ENCODE measurements at regions not wholly inside any gene's neighbourhood (a gene's known extent, or its start where the extent isn't known, plus 50 kb on each side); places are given as distances from the start of the nearest gene placed in this dataset.
"Not testable (repeated sequence)": the region's sequence is repeated elsewhere in the genome, so short reads cannot be mapped to it uniquely, and the experiment has no call there.

DNA sequence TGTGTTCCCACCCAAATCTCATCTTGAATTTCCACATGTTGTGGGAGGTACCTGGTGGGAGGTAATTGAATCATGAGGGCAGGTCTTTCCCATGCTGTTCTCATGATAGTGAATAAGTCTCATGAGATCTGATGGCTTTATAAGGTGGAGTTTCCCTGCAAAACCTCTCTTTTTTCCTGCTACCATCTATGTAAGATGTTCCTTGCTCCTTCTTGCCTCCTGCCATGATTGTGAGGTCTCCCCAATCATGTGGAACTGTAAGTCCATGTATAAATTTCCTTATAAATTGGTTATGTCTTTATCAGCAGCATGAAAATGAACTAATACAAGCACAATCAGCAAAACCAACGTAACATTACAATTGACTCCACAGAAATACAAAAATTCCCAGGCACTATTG lies 814.8 kb upstream of the CITED2 start:
- not testable (repeated sequence) for DNase-seq (ENCODE audit: low spot score)

DNA sequence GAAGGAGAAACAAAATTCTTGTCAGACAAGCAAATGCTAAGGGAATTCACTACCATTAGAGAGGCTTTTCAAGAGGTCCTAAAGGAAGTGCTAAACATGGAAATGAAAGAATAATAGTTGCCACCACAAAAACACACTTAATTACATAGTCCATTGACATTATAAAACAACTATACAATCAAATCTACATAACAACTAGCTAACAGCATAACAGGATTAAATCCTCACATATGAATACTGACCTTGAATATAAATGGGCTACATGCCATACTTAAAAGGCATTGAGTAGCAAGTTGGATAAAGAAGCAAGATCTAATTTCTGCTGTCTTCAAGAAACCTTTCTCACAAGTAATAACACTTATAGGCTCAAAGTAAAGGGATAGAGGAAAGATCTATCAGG lies 811.5 kb upstream of the CITED2 start:
- no peak for DNase-seq (ENCODE audit: low spot score)

GRCh38 chr6:140183881-140184280 lies 809.4 kb upstream of the CITED2 start:
- DNase-seq (ENCODE audit: low spot score): no peak

DNA sequence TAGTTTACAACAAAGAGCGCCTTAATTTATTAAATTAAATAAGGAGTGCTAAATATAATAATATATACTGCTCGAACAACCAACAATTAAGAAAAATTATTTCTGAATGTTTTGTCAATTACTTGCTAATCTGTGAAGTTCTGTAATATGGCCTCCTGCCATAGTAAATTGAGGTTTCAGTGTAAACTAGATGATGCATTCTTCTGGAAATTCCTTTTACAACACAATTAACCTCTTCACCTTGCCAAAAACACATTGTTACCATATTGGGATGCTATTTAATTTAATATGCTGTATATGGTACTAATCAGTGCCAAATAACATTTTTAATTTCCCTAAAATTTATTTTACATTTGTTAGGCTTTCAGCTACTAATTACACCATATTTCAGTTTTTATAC lies 808.4 kb upstream of the CITED2 start:
- DNase-seq (ENCODE audit: low spot score): no peak

- no peak for DNase-seq (ENCODE audit: low spot score)
These were observed 807.4 kb upstream of the CITED2 start for GRCh38 chr6:140181876-140182275.

GRCh38 chr6:140180306-140180705 lies 805.9 kb upstream of the CITED2 start:
- DNase-seq (ENCODE audit: low spot score): no peak

DNA sequence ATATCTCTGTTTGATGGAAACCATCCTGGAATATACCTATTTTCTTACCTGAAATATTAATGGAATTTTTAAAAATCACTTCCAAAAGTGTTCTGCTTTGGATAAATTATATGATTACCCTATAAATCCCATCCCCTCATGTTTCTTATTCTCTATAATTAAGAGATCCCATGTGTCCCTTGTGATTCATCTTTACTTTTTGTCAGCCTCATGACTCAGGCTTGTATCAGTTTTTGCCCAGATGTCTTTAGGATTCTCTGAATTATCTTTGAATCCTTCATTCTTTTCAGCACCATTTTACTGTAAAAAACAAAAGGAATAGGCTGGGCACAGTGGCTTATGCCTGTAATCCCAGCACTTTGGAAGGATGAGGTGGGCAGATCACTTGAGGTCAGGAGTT lies 804.5 kb upstream of the CITED2 start:
- no peak for DNase-seq (ENCODE audit: low spot score)

- DNase-seq (ENCODE audit: low spot score): no peak
These were observed 804.1 kb upstream of the CITED2 start for GRCh38 chr6:140178520-140178919.

- no peak for DNase-seq (ENCODE audit: low spot score)
These were observed 801.9 kb upstream of the CITED2 start for GRCh38 chr6:140176306-140176705.

DNA sequence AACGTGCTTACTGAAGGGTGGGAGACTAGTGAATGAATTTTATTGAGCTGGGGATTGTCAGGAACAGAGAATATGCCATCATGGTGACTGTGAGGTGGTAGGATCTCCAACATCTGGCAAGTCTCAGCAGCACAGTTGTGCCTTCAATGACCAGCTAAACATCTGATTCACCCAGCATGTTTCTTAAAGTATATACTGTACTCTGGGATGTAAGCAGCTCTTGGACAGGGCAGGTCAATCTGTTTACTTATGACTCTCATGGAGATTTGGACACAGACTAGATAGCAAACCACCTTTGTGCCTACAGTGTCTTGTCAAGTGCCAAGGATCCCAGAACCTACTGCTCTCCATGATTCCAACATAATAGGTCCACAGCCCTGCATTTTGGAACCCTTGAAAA lies 801.0 kb upstream of the CITED2 start:
- no peak for DNase-seq (ENCODE audit: low spot score)

DNA sequence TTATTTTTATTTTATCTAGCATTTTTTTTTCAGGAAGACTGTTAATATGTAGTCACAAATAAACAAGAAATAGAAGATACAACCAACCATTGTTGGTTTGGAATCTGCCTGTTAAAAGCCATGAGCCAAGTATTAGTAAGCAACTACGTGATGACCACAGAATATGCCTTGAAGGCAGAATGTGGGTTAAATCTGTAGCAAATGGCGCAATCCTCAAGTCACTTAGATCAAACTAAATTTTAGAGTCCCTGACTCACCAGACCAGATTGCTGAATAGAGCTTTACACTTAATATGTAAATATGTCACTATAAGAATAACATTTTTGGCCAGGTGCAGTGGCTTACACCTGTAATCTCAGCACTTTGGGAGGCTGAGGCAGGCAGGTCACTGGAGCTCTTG lies 800.1 kb upstream of the CITED2 start:
- DNase-seq (ENCODE audit: low spot score): no peak

DNA sequence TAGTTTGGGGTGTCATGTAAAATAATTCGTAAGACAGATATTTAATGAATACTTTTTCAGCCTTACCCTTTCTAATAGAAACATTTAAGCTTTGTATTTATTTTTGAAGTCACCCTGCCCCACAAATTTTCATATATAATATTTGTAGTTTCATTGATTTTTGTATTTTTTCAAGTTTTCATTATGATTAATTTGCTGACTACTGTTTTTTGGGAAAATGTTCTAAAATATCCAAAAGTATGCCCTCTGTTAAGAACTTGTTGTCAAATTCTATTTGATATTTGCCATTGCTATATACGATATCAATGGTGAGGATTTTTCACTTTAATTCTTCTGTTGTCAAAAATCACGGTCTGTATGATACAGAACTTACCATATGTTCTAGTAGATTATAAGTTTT lies 793.9 kb upstream of the CITED2 start:
- DNase-seq (ENCODE audit: low spot score): no peak

- no peak for DNase-seq (ENCODE audit: low spot score)
These were observed 786.5 kb upstream of the CITED2 start for GRCh38 chr6:140160909-140161308.

DNA sequence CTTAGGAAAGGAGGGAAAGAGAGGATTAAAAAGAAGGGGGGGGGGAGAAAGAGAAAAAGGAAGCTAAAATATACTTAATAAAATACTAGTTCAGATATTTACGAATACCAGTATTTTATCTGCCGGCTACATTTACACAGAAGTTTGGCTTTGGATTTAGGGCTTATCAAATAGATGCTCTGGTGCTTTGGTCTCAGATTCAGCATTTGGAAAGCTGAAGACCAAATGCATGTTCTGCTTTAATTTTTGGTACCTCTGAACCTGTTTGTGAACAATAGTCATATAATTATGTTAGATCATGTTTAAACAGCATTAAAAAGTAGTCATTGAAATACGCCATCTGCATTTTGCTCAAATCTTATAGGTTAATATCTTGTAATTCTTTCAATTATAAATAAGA lies 786.0 kb upstream of the CITED2 start:
- no peak for DNase-seq (ENCODE audit: low spot score)

DNA sequence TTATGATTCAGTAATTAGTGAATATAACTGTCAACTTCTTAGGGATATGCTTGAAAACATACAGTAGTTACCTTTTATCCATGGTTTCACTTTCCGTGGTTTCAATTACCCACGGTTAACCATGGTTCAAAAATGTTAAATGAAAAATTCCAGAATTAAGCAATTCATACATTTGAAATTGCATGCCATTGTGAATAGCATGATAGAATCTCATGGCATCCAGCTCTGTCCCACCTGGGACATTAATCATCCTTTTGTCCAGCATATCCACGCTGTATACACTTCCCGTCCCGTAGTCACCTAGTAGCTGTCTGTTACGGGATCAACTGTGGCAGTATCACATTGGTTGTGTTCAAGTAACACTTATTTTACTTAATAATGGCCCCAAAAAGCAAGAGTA lies 781.7 kb upstream of the CITED2 start:
- DNase-seq (ENCODE audit: low spot score): no peak

GRCh38 chr6:140155451-140156126 lies 781.1 kb upstream of the CITED2 start:
- DNase-seq (ENCODE audit: low spot score): no peak

DNA sequence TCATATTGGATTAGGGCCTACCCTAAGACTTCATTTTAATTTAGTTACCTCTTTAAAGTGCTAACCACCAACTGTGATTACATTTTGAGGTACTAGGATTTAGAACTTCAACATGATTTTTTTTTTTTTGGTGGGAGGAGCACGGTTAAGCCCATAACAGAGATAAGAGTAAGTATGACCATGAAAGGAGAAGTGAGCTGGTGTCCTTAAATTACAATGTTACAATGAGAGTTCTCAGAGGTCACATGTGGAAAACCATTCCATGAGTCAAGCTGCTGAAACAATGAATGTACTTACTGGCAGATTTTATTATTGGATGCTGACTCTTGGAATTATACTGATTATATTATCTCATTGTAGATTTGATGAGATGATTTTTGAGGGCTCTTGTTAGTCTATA lies 779.3 kb upstream of the CITED2 start:
- no peak for DNase-seq (ENCODE audit: low spot score)

- DNase-seq (ENCODE audit: low spot score): not testable (repeated sequence)
These were observed 773.7 kb upstream of the CITED2 start for GRCh38 chr6:140147825-140148814.

DNA sequence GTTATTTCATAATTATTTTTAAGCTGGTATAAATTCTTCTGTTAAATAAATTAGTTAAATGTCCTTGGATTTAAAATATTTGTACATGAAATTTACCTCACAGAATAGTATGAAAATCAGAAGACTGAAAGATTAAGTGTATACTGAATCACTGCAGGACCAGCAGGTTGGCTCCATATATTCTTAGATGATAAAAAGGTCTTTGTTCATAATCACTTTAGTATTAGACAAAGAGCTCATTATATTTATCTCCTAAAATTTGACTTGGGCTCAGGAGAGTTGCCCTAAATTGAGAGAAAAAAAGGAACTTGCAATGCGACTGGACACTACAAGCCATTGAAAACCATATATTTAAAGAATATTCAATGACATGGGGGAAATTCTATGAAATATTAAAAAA lies 766.4 kb upstream of the CITED2 start:
- DNase-seq (ENCODE audit: low spot score): no peak

DNA sequence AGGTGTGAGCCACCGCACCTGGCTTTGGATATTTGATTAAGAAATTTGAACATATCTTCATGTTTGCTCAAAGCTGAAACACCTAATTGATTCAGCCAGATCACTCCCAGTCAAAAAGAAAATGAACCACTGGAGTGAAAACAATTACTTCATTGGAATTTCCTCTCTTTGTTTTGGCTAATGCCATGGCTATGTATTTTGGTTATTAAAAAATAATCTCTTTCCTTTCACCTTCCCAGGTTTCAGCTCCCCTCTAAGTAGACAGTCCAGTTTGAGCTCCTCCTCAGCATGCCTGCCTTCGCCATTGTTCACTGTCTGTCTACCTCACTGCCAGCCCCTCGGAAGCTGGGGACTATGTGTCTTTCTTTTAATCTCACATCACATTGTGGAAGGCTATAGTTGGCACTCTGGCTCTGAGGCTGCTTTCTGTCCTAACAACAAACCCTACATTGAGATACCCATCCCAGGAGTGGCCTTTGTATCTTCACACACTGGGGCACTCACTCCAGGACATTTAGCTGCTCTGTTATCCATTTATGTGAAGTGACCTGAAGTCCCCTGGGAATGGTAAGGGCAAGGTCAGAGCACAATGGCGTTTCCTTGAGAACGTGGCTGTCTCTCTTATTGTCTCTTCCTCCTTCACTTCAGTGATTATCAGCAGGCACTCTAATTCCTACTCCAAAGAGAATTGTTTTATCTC lies 764.0 kb upstream of the CITED2 start:
- DNase-seq (ENCODE audit: low spot score): no peak

DNA sequence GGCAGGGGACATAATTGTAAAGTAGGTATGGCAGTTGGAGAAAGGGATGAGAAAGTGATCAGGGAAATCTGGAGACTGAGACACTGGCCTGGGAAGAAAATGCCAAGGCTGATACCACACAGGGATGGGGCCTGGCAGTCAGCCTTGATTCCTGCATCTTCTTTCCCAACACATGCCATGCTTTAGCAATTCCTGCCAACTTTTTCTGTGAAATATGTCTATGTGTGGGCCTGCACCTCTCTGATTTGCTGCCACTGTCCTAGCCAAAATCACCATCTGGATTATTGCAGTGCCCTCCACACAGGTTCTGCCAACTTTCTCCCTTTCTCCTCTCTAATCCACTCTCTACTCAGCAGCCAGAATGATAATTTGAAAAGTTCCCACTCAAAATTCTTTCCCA lies 759.8 kb upstream of the CITED2 start:
- no peak for DNase-seq (ENCODE audit: low spot score)

GRCh38 chr6:140130074-140130473 lies 755.6 kb upstream of the CITED2 start:
- no peak for DNase-seq (ENCODE audit: low spot score)

GRCh38 chr6:140124498-140124897 lies 750.0 kb upstream of the CITED2 start:
- no peak for DNase-seq (ENCODE audit: low spot score)
